Head of caudate nucleus (tissue), 42 donors: ENCODE measurements at regions not wholly inside any gene's neighbourhood (a gene's known extent, or its start where the extent isn't known, plus 50 kb on each side); places are given as distances from the start of the nearest gene placed in this dataset.
"Not testable (repeated sequence)": the region's sequence is repeated elsewhere in the genome, so short reads cannot be mapped to it uniquely, and the experiment has no call there.

Experiments used
- DNase-seq, 42 donors: peaks; one replicate each; pipeline versions ENCODE4 v3.0.0 to v3.0.0-alpha.2; 2020 to 2021; ENCODE audit warnings: mixed read lengths in 7 of 42
- intact Hi-C: fragments of 100-400 bp; cut with DNase I; formaldehyde crosslinking; loops from one replicate; pipeline ENCODE4 v1.15.0; 2022

DNA sequence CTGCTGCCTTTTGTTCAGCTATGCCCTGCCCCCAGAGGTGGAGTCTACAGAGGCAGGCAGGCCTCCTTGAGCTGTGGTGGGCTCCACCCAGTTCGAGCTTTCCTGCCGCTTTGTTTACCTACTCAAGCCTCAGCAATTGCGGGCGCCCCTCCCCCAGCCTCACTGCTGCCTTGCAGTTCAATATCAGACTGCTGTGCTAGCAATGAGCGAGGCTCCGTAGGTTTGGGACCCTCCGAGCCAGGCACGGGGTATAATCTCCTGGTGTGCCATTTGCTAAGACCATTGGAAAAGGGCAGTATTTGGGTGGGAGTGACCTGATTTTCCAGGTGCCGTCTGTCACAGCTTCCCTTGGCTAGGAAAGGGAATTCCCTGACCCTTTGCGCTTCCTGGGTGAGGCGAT is 51.9 kb downstream of the DIPK2A start:
- intact Hi-C loops = not testable (repeated sequence)

GRCh38 chr3:144028798-144029411 is 57.3 kb downstream of the DIPK2A start:
- intact Hi-C loops = no loop called here
- peak in 2 of 42 donors; percentile 27 to 36 for DNase-seq

More for the DNA sequence above, 51.9 kb downstream of the DIPK2A start:
- DNase-seq = not testable (repeated sequence)

GRCh38 chr3:144029769-144030168 is 58.1 kb downstream of the DIPK2A start:
- no peak for DNase-seq
- intact Hi-C loops = loop anchor here (5.0 kb wide), 1 partner anchor 57 kb away; the partner anchor contains the start of gene DIPK2A

GRCh38 chr3:144031938-144032337 is 60.3 kb downstream of the DIPK2A start:
- DNase-seq = peak; percentile 59 to 97 (median 92)
- intact Hi-C loops = loop anchor here (5.0 kb wide), 1 partner anchor 60 kb away; the partner anchor contains the start of gene DIPK2A

DNA sequence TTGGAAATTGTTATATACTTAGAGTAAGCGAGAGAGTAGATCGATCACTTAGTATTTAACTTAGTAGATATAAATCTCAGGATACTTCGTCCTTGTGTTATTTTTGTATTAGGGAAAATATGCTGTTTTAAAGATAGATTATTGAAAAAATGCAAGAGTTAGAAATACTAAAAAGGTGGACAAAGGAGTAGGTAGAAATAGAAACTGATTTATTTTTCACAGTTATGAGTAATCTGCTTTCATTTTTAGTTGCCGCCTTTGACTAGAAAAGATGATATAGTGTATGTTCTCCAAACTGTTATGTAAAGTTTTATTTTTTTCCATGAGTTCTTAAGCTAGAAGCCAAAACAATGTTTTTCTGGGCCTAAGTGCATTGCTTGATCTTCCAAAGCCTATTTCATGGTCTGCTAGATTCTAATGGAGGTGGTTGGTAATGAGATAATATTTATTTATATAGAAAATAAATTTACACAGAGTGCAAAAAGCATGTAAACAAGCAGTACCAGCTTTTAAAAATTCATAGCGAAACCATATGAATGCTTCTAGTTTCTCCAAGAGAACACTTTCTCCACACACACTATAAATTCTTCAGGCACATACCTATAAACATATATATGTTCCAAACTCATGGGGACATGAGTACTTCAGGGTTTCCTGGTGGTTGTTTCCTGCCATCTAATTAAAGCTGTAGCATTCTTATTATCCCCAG is 61.1 kb downstream of the DIPK2A start:
- intact Hi-C loops = loop anchor here (5.0 kb wide), 1 partner anchor 60 kb away; the partner anchor contains the start of gene DIPK2A
- DNase-seq = no peak

GRCh38 chr3:144033240-144033589 is 61.6 kb downstream of the DIPK2A start:
- intact Hi-C loops = loop anchor here (5.0 kb wide), 1 partner anchor 61 kb away; the partner anchor contains the start of gene DIPK2A
- DNase-seq = no peak

- intact Hi-C loops = loop anchor here (5.0 kb wide), 1 partner anchor 62 kb away; the partner anchor contains the start of gene DIPK2A
Observed at GRCh38 chr3:144033863-144034262, 62.2 kb downstream of the DIPK2A start.

GRCh38 chr3:144034715-144035290 is 63.2 kb downstream of the DIPK2A start:
- no peak for DNase-seq
- intact Hi-C loops = loop anchor here (5.0 kb wide), 1 partner anchor 63 kb away; the partner anchor contains the start of gene DIPK2A

More at GRCh38 chr3:144033863-144034262, 62.2 kb downstream of the DIPK2A start:
- DNase-seq = peak in 2 of 42 donors; percentile 15 to 22

GRCh38 chr3:144036498-144036897 is 64.9 kb downstream of the DIPK2A start:
- no peak for DNase-seq
- intact Hi-C loops = no loop called here

GRCh38 chr3:144039661-144040060 is 68.0 kb downstream of the DIPK2A start:
- intact Hi-C loops = no loop called here
- DNase-seq = no peak

DNA sequence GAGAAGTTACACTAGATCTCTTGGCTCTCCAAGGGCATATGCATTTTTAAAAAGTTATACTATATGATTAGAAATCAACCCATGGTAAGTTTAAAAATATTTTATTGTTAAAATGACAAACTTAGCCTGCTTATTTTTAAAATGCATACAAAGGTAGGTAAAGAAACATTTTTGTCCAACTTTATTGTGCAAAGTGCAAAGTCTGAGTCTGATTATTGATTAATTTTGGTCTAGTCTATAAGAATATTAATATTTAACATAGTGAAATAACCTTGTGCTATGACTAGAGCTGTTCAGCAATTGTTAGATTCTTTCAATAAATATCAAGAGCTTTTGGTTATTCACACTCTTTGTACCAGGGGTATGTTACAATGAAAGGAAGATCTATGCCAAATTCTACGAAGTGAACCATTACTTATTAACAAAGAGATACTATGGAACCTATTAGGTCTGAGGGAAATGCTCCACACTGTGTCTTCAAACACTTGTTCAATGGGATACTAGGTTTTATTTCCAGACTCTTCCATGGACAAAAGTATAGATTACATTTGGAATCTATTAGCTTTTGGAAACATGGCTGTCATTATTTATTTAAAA is 70.4 kb downstream of the DIPK2A start:
- no peak for DNase-seq
- intact Hi-C loops = no loop called here

- intact Hi-C loops = no loop called here
- DNase-seq = no peak
Observed at GRCh38 chr3:144045766-144046165, 74.1 kb downstream of the DIPK2A start.

- intact Hi-C loops = no loop called here
- DNase-seq = no peak
Observed at GRCh38 chr3:144049374-144049773, 77.8 kb downstream of the DIPK2A start.

GRCh38 chr3:144051211-144051610 is 79.6 kb downstream of the DIPK2A start:
- intact Hi-C loops = no loop called here
- DNase-seq = no peak

DNA sequence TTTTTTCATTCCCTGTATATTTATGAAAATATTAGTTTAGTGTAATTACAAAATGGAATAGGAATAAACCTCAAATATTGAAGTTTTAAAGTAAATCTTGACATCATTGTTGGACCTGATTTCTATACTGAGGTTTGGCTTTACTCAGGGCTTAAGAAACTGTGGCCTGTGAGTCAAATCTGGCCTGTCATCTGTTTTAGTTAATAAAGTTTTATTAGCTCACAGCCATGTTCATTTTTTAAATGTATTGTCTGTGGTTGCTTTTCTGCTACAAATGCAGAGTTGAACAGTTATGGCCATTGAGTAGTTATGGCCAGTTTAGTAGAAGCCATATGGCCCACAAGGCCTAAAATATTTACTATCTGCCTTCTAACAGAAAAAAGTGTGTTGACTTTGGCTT is 80.7 kb downstream of the DIPK2A start:
- DNase-seq = no peak
- intact Hi-C loops = no loop called here

DNA sequence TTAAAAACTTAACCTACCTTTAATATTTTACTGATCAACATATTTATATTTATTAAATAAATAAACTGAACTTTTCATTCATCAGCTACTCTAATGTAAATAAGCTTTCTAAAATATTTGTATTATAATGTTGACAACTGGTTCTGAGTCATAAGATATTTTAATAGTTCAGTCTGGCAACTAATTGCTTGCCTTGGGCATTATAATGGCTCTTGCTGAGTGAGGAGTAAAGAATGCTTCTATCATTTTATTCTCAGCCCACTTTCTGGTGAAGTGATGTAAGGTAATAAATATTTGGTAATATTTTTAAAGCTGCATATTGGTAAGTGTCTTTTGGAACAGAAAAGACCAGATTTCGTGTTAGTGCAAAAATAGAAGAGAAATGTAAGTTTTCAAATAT is 81.5 kb downstream of the DIPK2A start:
- no peak for DNase-seq
- intact Hi-C loops = no loop called here

GRCh38 chr3:144054766-144055165 is 83.1 kb downstream of the DIPK2A start:
- intact Hi-C loops = no loop called here
- no peak for DNase-seq

- intact Hi-C loops = no loop called here
- DNase-seq = no peak
Observed at GRCh38 chr3:144055604-144056003, 84.0 kb downstream of the DIPK2A start.

DNA sequence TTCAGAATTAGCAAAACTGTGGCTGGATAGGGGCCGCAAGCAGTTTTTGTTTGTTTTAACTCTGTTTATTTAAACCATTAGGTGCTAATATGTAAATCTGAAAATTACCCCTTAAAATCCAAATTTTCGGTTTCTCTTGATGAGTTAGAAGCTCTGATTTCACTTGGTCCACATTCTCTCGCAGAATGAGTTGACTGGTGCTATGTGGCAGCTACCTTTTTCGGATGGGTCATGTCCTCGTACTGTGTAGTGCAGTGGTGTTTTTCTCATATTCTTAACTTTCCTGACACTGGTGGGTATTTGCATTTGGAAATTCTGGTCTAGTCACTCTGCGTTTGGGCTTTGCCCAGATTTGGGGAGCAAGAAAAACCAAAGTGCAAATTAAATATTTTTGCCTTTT is 87.1 kb downstream of the DIPK2A start:
- DNase-seq = no peak
- intact Hi-C loops = no loop called here

DNA sequence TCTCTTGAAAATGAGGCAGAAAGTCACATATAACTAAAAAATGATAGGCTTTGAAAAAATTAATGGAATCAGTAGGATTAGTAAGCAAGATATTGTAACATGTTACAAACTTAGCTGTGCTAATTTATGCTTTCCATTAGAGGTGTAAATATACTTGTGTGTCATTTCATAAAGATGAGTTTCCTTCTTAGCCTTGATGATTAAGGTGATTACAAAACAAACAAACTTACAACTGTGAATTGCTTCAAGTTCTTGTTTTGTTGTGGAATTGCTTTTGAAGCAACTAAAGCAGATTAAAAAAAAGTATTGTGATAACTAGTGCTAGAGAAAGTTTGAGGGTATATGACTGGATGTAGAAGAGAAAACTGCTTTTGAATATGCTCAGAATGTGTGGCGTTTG is 87.9 kb downstream of the DIPK2A start:
- intact Hi-C loops = no loop called here
- DNase-seq = no peak
